GM23338 (cell line): ENCODE measurements at regions not wholly inside any gene's neighbourhood (a gene's known extent, or its start where the extent isn't known, plus 50 kb on each side); places are given as distances from the start of the nearest gene placed in this dataset.

Experiments
- CTCF ChIP-seq, 2 experiments: fragments of 200-600 bp in 1 of 2; sonication (generic) in 1 of 2; conservative IDR thresholded peaks; 2 replicates each; pipeline versions ENCODE4 v1.5.1 to v1.6.1; 2016 to 2017; ENCODE audit warnings: antibody characterized with exemption in 2 of 2, low read depth in 2 of 2, mild to moderate bottlenecking in 2 of 2, moderate library complexity in 1 of 2
- EZH2 ChIP-seq: fragments of 200-600 bp; sonication (generic); IDR thresholded peaks from one replicate; pipeline ENCODE4 v1.8.0; 2017; ENCODE audit warnings: antibody characterized with exemption, mild to moderate bottlenecking, low read depth; ENCODE audit not compliant: unreplicated experiment
- REST ChIP-seq: IDR thresholded peaks from one replicate; pipeline ENCODE4 v1.6.1; 2018; ENCODE audit warnings: antibody characterized with exemption; ENCODE audit not compliant: unreplicated experiment

- no peak for TF ChIP-seq CTCF (conservative IDR thresholded peaks at IDR 0.05; ENCODE audit: low read depth in 2 of 2)
- TF ChIP-seq EZH2 = no peak
- TF ChIP-seq REST = no peak
These were observed 273.7 kb upstream of the CHRM2 start for GRCh38 chr7:136594739-136595144.
